GM12875 (cell line): ENCODE measurements at regions not wholly inside any gene's neighbourhood (a gene's known extent, or its start where the extent isn't known, plus 50 kb on each side); places are given as distances from the start of the nearest gene placed in this dataset.
"Not testable (repeated sequence)": the region's sequence is repeated elsewhere in the genome, so short reads cannot be mapped to it uniquely, and the experiment has no call there.

Experiments used
- H3K4me3 ChIP-seq: one replicate; pipeline ENCODE4 v1.5.1; 2011; ENCODE audit warnings: low read depth, low read length, control low read depth
- TF ChIP-seq, protein P1 (sequence below): IDR thresholded peaks from 2 replicates; pipeline ENCODE4 v1.5.1; 2011; ENCODE audit warnings: low read depth, mild to moderate bottlenecking, control low read depth, inconsistent platforms, low read length, moderate library complexity, borderline replicate concordance; ENCODE audit not compliant: insufficient read depth

DNA sequence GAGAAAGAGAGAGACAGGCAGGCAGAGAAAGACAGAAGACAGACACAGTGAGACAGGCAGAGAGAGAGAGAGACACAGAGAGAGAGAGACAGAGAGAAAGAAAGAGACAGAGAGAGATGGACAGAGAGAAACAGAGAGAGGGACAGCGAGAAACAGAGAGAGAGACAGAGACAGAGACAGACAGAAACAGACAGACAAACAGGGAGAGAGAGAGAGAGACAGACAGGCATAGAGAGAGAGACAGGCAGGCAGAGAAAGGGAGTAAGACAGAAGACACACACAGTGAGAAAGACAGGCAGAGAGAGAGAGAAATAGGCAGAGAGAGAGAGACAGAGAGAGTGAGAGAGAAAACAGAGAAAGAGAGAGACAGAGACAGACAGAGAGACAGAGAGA is 105.3 kb upstream of the ANKRD30BL start:
- H3K4me3 ChIP-seq: no peak overlapping the region

DNA sequence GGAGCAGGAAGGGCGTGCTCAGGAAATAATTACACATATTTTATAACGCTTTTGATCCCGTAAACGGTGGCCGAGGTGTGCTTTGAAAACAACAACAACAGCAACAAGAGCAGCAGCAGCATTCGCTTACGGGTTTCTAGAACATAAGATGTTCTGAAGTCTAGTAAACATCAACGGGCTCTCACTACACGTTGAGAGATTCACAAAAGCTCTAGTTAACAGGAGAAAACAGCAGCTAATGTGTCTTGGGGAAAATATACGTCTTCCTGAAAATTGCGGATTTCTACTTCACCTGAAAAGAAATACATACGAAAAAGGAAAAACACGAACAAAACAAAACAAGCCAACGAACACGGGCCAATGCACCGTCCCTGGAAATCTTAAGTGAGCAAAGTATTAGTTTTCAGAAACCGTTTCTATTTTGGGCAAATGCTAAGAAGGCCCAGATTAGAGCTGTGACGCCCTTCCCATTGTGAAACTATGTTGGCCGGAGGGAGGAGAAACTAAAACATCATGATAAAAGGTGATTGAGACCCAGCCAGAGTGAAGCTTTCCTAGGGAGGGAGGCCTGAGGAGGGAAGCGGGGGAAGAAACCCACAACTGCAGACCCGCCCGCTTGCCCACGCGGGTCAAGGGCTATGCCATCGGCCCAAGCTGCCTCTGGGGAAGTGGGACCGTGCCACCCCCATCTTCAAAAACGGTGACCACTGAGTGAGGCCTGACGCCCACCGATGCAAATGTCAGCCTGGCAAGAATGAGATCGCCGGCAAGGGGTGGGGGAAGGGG is 105.9 kb upstream of the ANKRD30BL start:
- not testable (repeated sequence) for H3K4me3 ChIP-seq

More for the DNA sequence above, 105.3 kb upstream of the ANKRD30BL start:
- TF ChIP-seq, protein P1, sequence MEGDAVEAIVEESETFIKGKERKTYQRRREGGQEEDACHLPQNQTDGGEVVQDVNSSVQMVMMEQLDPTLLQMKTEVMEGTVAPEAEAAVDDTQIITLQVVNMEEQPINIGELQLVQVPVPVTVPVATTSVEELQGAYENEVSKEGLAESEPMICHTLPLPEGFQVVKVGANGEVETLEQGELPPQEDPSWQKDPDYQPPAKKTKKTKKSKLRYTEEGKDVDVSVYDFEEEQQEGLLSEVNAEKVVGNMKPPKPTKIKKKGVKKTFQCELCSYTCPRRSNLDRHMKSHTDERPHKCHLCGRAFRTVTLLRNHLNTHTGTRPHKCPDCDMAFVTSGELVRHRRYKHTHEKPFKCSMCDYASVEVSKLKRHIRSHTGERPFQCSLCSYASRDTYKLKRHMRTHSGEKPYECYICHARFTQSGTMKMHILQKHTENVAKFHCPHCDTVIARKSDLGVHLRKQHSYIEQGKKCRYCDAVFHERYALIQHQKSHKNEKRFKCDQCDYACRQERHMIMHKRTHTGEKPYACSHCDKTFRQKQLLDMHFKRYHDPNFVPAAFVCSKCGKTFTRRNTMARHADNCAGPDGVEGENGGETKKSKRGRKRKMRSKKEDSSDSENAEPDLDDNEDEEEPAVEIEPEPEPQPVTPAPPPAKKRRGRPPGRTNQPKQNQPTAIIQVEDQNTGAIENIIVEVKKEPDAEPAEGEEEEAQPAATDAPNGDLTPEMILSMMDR: no peak

DNA sequence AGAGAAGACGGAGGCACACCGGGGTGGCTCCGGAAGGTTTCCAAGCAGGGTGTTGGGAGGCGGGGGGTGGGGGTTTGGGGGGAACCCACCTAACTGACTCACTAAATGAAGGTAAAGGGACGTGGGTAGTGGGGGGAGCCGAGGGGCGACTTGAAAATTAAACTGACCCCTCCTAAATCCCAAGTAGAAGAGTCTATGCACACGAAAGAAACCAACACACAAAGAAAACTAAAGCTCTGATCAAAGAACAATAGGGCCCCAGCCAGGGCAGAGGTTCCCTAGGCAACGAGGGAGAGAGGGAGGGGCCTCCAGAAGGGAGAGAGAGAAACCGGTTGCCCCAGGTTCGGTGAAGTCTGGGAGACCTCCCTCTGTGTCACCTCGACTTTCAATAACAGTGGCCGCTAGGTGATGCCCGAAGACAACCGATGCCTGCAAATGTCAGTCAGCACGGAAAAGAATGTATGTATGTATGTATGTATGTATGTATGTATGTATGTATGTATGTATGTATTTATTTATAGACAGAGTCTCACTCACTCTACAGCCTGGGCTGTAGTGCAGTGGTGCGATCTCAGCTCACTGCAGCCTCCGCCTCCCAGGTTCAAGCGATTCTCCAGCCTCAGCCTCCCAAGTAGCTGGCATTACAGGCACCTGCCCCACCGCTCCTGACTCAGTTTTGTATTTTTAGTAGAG is 106.7 kb upstream of the ANKRD30BL start:
- not testable (repeated sequence) for H3K4me3 ChIP-seq
- TF ChIP-seq, protein P1: peak; percentile 43; the same call in 1 of the 2 replicates

DNA sequence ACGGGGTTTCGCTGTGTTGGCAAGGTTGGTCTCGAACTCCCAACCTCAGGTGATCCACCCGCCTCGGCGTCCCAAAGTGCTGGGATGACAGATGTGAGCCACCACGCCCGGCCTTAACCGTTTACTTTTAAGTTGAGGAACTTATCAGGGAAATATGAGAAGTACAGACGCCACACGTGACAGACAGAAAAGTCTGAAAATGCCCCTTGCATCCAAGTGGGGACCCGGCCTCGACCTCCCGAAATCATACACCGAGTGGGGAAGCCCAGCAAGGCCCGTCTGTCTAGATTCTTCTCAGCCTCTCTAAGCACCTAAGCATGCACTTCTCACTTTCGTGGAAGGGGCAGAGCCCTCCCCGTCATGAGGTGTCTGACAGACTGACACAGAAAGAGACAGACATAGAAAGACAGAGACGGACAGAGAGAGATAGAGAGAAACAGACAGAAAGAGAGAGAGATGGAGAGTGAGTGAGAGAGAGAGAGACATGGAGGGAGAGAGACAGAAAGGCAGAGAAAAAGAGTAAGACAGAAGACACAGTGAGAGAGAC is 107.3 kb upstream of the ANKRD30BL start:
- no peak overlapping the region for H3K4me3 ChIP-seq

DNA sequence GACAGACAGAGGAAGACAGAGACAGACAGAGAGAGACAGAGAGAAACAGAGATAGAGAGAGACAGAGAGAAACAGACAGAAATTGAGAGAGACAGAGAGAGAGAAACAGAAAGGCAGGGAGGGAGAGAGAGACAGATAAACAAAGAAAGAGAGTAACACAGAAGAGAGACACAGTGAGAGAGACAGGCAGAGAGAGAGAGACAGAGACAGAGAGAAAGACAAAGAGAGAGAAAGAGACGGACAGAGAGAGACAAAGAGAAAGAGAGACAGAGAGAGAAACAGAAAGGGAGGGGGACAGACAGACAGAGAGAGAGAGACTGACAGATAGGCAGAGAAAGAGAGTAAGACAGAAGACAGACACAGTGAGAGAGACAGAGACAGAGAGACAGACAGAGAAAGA is 108.5 kb upstream of the ANKRD30BL start:
- H3K4me3 ChIP-seq: no peak overlapping the region
- TF ChIP-seq, protein P1: no peak

More for the DNA sequence above, 107.3 kb upstream of the ANKRD30BL start:
- TF ChIP-seq, protein P1: no peak

DNA sequence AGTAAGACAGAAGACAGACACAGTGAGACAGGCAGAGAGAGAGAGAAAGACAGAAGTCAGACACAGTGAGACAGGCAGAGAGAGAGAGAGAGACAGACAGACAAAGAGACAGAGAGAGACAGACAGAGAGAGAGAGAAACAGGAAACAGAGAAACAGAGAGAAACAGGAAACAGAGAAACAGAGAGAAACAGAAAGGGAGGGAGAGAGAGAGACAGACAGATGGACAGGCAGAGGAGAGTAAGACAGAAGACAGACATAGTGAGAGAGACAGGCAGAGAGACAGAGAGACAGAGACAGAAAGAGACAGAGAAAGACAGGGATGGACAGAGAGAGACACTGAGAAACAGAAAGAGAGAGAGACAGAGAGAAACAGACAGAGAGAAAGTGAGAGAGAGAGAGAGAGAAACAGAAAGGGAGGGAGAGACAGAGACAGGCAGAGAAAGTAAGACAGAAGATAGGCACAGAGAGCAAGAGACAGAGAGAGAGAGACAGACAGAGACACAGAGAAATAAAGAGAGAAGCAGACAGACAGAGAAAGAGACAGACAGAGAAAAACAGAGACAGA is 109.3 kb upstream of the ANKRD30BL start:
- TF ChIP-seq, protein P1: no peak
- H3K4me3 ChIP-seq: no peak overlapping the region

DNA sequence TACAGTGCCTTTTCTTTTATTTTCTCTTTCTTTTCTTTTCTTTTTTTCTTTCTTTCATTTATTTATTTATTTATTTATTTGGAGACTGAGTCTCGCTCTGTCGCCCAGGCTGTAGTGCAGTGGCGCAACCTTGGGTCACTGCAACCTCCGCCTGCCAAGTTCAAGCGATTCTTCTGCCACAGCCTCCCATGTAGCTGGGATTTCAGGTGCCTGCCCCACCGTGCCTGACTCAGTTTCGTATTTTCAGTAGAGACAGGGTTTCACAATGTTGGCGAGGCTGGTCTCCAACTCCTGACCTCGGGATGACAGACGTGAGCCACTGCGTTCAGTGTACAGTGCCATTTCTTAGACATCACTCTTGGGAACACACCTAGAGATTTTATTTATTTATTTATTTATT is 110.0 kb upstream of the ANKRD30BL start:
- not testable (repeated sequence) for H3K4me3 ChIP-seq

DNA sequence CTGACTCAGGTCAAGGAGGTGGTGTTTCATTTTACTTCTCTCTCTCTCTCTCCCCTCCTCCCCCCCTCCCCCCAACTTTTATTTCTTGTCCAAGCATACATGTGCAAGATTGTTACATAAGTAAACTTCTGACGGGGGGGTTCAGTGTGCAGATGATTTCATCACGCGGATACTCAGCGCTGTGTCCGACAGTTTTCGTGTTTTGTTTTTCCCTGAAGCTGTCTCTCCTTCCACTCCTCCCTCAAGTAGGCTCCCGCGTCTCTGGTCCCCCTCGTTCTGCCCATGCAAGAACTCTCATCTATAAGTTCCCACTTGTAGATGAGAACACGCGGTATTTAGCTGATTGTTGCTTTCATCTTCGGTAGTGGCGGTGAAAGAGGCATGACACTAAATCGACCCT is 111.0 kb upstream of the ANKRD30BL start:
- TF ChIP-seq, protein P1: no peak
- H3K4me3 ChIP-seq: no peak overlapping the region

DNA sequence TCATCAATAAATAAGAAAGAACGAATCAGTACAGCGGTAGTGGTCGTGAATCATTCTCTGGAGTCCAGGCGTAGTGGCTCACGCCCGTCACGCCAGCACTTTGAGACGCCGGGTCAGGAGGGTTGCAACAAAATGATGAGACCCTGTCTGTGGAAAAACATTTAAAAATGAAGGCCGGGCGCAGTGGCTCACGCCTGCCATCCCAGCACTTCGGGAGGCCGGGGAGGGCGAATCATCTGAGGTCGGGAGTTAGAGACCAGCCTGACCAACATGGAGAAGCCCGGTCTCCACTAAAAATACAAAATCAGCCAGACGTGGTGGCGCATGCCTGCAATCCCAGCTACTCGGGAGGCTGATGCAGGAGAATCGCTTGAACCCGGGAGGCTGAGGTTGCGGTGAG is 111.8 kb upstream of the ANKRD30BL start:
- H3K4me3 ChIP-seq: not testable (repeated sequence)
